ENCODE measurements at regions not wholly inside any gene's neighbourhood (a gene's known extent, or its start where the extent isn't known, plus 50 kb on each side); places are given as distances from the start of the nearest gene placed in this dataset.

DNA sequence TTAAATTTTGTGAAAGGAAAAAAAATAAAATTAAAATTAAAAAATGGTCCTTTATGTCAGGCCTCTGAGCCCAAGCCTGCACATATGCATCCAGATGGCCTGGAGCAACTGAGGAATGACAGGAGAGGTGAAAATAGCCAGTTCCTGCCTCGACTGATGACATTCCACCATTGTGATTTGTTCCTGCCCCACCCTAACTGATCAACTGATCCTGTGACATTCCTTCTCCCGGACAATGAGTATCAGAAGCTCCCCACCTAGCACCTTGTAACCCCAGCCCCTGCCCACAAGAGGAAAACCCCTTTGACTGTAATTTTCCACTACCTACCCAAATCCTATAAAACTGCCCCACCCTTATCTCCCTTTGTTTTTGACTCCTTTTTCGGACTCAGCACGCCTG is 972.2 kb upstream of the GHITM start:
- Histone ChIP-seq H3K4me1 (no peaks in the 10 kb centered on the region), H3K27ac (replicated peaks in 1 of 4) (no peak overlapping the region), H3K9me3 (no peaks in the 10 kb centered on the region), H3K36me3 (no peaks in the 10 kb centered on the region), H3K4me3 (no peak overlapping the region), H3K27me3 (peaks cover 0 to 4% (median 0%) of the 10 kb centered on the region in 4 donors)
- TF ChIP-seq POLR2AphosphoS5 (IDR thresholded peaks at IDR 0.05) = no peak
- no peak for TF ChIP-seq POLR2A (IDR thresholded peaks at IDR 0.05; ENCODE audit: low read depth)
- TF ChIP-seq CTCF (IDR thresholded peaks at IDR 0.05) = no peak
- TF ChIP-seq EP300 (IDR thresholded peaks at IDR 0.05) = no peak
- WGBS = 61% methylated on average over 4 of the region's 4 CpGs
- no peak for DNase-seq (ENCODE audit: extremely low spot score)
- intact Hi-C loops (cut with DNase I) = no loop called here

DNA sequence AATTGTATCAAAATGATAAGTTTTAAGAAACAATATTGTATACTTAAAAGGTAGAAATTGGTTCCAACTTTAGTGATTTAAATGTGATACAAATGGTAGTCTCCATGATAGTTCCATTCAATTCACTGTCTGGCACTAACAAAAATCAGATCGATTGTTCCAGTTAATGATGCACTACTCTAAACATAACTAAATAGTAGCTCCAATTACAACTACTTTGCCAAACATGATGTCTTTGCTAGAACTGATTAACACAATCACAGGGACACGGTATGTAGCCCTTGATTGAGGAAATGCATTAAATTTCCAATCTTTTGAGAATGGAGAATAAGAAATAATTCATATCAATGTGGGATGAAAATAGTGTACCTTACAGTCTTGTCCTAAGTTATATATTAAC is 962.4 kb upstream of the GHITM start:
- DNase-seq (ENCODE audit: extremely low spot score) = no peak
- intact Hi-C loops (cut with DNase I) = no loop called here
- no peaks in the 10 kb centered on the region for H3K27me3 ChIP-seq
- H3K36me3 ChIP-seq = no peaks in the 10 kb centered on the region
- no peak overlapping the region for H3K27ac ChIP-seq (replicated peaks in 1 of 4)
- no peaks in the 10 kb centered on the region for H3K4me1 ChIP-seq
- H3K9me3 ChIP-seq = peaks cover 0 to 4% (median 0%) of the 10 kb centered on the region in 4 donors
- WGBS = 79% methylated on average over 2 of the region's 2 CpGs
- no peak overlapping the region for H3K4me3 ChIP-seq
- TF ChIP-seq CTCF (IDR thresholded peaks at IDR 0.05) (no peak), EP300 (IDR thresholded peaks at IDR 0.05) (no peak), POLR2AphosphoS5 (IDR thresholded peaks at IDR 0.05) (no peak), POLR2A (IDR thresholded peaks at IDR 0.05; ENCODE audit: low read depth) (no peak)

- intact Hi-C loops (cut with DNase I) = no loop called here
- Histone ChIP-seq H3K36me3 (no peaks in the 10 kb centered on the region), H3K4me1 (no peaks in the 10 kb centered on the region), H3K9me3 (peaks cover 0 to 4% (median 0%) of the 10 kb centered on the region in 4 donors), H3K27me3 (no peaks in the 10 kb centered on the region), H3K27ac (replicated peaks in 1 of 4) (no peak overlapping the region), H3K4me3 (no peak overlapping the region)
- no peak for TF ChIP-seq CTCF (IDR thresholded peaks at IDR 0.05)
- TF ChIP-seq EP300 (IDR thresholded peaks at IDR 0.05) = no peak
- TF ChIP-seq POLR2AphosphoS5 (IDR thresholded peaks at IDR 0.05) = no peak
- no peak for TF ChIP-seq POLR2A (IDR thresholded peaks at IDR 0.05; ENCODE audit: low read depth)
- no peak for DNase-seq (ENCODE audit: extremely low spot score)
These were observed 960.8 kb upstream of the GHITM start for GRCh38 chr10:83178526-83178925.

GRCh38 chr10:83179371-83179770 is 959.9 kb upstream of the GHITM start:
- intact Hi-C loops (cut with DNase I) = no loop called here

More at GRCh38 chr10:83179371-83179770, 959.9 kb upstream of the GHITM start:
- Histone ChIP-seq H3K4me1 (no peaks in the 10 kb centered on the region), H3K27me3 (no peaks in the 10 kb centered on the region), H3K27ac (replicated peaks in 1 of 4) (no peak overlapping the region), H3K4me3 (no peak overlapping the region), H3K9me3 (no peaks in the 10 kb centered on the region), H3K36me3 (no peaks in the 10 kb centered on the region)
- DNase-seq (ENCODE audit: extremely low spot score) = no peak
- no peak for TF ChIP-seq POLR2A (IDR thresholded peaks at IDR 0.05; ENCODE audit: low read depth)
- TF ChIP-seq EP300 (IDR thresholded peaks at IDR 0.05) = no peak
- no peak for TF ChIP-seq POLR2AphosphoS5 (IDR thresholded peaks at IDR 0.05)
- no peak for TF ChIP-seq CTCF (IDR thresholded peaks at IDR 0.05)
- WGBS = 72% methylated on average over 4 of the region's 4 CpGs
